Fibroblast of skin of left quadriceps (primary cell): ENCODE measurements at regions not wholly inside any gene's neighbourhood (a gene's known extent, or its start where the extent isn't known, plus 50 kb on each side); places are given as distances from the start of the nearest gene placed in this dataset.
A peak's percentile ranks its signal among the peaks of the same experiment; 100 is the strongest.

Source experiments
- DNase-seq, 2 experiments: peaks; one replicate each; pipeline ENCODE4 v3.0.0-alpha.2; 2013; ENCODE audit warnings: low read depth in 2 of 2

- DNase-seq = no peak
Observed at GRCh38 chr10:104576611-104577010, 64.5 kb upstream of the SORCS3 start.

GRCh38 chr10:104577163-104577562 is 63.9 kb upstream of the SORCS3 start:
- DNase-seq = no peak

- no peak for DNase-seq
Observed at GRCh38 chr10:104577861-104578521, 63.1 kb upstream of the SORCS3 start.

- no peak for DNase-seq
Observed at GRCh38 chr10:104578671-104579070, 62.4 kb upstream of the SORCS3 start.

- no peak for DNase-seq
Observed at GRCh38 chr10:104579136-104579535, 62.0 kb upstream of the SORCS3 start.

GRCh38 chr10:104580321-104580720 is 60.8 kb upstream of the SORCS3 start:
- peak in 1 of 2 experiments; percentile 9 for DNase-seq

GRCh38 chr10:104580774-104581675 is 60.1 kb upstream of the SORCS3 start:
- peak; percentile 34 to 42 for DNase-seq

GRCh38 chr10:104581884-104582601 is 59.0 kb upstream of the SORCS3 start:
- peak; percentile 27 to 28 for DNase-seq

- no peak for DNase-seq
Observed at GRCh38 chr10:104582602-104582951, 58.5 kb upstream of the SORCS3 start.

- no peak for DNase-seq
Observed at GRCh38 chr10:104582966-104583365, 58.1 kb upstream of the SORCS3 start.

- no peak for DNase-seq
Observed at GRCh38 chr10:104584541-104584940, 56.5 kb upstream of the SORCS3 start.

GRCh38 chr10:104587751-104588150 is 53.3 kb upstream of the SORCS3 start:
- DNase-seq = no peak

GRCh38 chr10:104589431-104589830 is 51.7 kb upstream of the SORCS3 start:
- DNase-seq = no peak

GRCh38 chr10:104589871-104590270 is 51.2 kb upstream of the SORCS3 start:
- peak; percentile 12 to 25 for DNase-seq
